ENCODE measurements at regions not wholly inside any gene's neighbourhood (a gene's known extent, or its start where the extent isn't known, plus 50 kb on each side); places are given as distances from the start of the nearest gene placed in this dataset.

DNA sequence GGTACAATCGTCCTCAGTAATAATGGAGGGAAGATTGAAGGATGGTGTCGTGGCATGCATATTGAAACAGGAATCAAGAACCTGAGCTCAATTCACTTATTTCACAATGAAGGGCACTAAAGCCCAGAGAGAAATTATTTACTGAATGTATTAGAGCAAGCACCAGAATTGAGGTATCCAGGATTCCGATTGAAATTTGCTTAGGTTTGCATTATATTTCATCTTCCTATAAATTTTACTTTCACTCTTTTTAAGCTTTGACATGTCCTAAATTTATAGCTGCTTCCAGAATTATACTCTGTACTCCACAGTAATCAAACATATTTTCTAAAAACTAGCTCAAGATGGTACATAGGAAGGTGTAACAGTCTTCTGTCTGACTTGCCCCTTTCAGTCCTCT, 454.9 kb upstream of the HTR2A start:
- DNase-seq (ENCODE audit: low read depth): no peak
- TF ChIP-seq, protein P1, sequence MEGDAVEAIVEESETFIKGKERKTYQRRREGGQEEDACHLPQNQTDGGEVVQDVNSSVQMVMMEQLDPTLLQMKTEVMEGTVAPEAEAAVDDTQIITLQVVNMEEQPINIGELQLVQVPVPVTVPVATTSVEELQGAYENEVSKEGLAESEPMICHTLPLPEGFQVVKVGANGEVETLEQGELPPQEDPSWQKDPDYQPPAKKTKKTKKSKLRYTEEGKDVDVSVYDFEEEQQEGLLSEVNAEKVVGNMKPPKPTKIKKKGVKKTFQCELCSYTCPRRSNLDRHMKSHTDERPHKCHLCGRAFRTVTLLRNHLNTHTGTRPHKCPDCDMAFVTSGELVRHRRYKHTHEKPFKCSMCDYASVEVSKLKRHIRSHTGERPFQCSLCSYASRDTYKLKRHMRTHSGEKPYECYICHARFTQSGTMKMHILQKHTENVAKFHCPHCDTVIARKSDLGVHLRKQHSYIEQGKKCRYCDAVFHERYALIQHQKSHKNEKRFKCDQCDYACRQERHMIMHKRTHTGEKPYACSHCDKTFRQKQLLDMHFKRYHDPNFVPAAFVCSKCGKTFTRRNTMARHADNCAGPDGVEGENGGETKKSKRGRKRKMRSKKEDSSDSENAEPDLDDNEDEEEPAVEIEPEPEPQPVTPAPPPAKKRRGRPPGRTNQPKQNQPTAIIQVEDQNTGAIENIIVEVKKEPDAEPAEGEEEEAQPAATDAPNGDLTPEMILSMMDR (IDR thresholded peaks at IDR 0.05; ENCODE audit: insufficient read depth, low read depth, low read length, missing control alignments): no peak
- H3K4me3 ChIP-seq (ENCODE audit: low read length): no peak overlapping the region

GRCh38 chr13:47350334-47351124, 453.7 kb upstream of the HTR2A start:
- TF ChIP-seq, protein P1 (IDR thresholded peaks at IDR 0.05; ENCODE audit: insufficient read depth, low read depth, low read length, missing control alignments): no peak
- no peak overlapping the region for H3K4me3 ChIP-seq (ENCODE audit: low read length)
- DNase-seq (ENCODE audit: low read depth): no peak

- DNase-seq (ENCODE audit: low read depth): no peak
- H3K4me3 ChIP-seq (ENCODE audit: low read length): no peak overlapping the region
- TF ChIP-seq, protein P1 (IDR thresholded peaks at IDR 0.05; ENCODE audit: insufficient read depth, low read depth, low read length, missing control alignments): no peak
Observed at GRCh38 chr13:47349211-47349610, 452.4 kb upstream of the HTR2A start.

DNA sequence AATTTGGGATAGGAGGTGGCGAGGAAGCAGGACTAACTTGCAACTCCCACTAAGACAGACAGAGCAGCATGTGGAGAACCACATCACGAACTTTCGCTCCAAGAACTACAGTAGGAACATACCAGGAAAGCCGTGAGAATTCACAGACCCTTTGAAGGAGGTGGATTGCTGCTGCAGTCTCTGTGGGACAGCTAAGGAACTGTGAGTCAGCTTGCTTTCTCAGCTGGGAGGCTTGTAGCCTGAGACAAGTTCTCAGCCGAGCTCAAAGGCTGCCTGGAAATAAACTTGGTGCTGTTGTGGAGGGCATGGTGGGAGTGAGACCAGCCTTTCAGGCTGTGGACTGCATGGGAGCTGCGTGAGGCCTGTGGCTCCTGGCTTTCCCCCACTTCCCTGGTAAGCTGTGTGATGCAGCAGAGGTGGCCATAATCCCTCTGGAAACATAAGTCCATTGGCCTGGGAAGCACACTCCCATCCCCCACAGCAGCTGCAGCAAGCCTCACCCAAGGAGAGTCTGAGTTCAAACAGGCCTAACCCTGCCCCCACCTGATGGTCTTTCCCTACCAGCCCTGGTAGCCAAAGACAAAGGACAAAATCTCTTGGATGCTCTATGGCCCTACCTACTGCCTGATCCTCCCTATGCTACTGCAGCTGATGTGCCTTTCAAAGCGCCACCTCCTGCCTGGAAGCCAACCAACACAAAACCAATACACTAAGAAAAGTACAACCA, 441.1 kb upstream of the HTR2A start:
- H3K4me3 ChIP-seq (ENCODE audit: low read length): no peak overlapping the region
- TF ChIP-seq, protein P1 (IDR thresholded peaks at IDR 0.05; ENCODE audit: insufficient read depth, low read depth, low read length, missing control alignments): no peak
- no peak for DNase-seq (ENCODE audit: low read depth)

- no peak overlapping the region for H3K4me3 ChIP-seq (ENCODE audit: low read length)
- TF ChIP-seq, protein P1 (IDR thresholded peaks at IDR 0.05; ENCODE audit: insufficient read depth, low read depth, low read length, missing control alignments): no peak
- DNase-seq (ENCODE audit: low read depth): no peak
Observed at GRCh38 chr13:47334173-47334572, 437.3 kb upstream of the HTR2A start.

GRCh38 chr13:47332149-47332548, 435.3 kb upstream of the HTR2A start:
- DNase-seq (ENCODE audit: low read depth): no peak
- TF ChIP-seq, protein P1 (IDR thresholded peaks at IDR 0.05; ENCODE audit: insufficient read depth, low read depth, low read length, missing control alignments): no peak
- no peak overlapping the region for H3K4me3 ChIP-seq (ENCODE audit: low read length)
